CD4-positive, alpha-beta T cell treated with Interferon gamma for 1 hour (primary cell): ENCODE measurements at regions not wholly inside any gene's neighbourhood (a gene's known extent, or its start where the extent isn't known, plus 50 kb on each side); places are given as distances from the start of the nearest gene placed in this dataset.
"Not testable (repeated sequence)": the region's sequence is repeated elsewhere in the genome, so short reads cannot be mapped to it uniquely, and the experiment has no call there.

Experiments used
- DNase-seq: peaks from one replicate; pipeline ENCODE4 v3.0.0-alpha.2; 2020

GRCh38 chr13:73323615-73324014, 264.8 kb downstream of the KLF5 start:
- no peak for DNase-seq

- DNase-seq = no peak
Observed at GRCh38 chr13:73321043-73321442, 262.2 kb downstream of the KLF5 start.

DNA sequence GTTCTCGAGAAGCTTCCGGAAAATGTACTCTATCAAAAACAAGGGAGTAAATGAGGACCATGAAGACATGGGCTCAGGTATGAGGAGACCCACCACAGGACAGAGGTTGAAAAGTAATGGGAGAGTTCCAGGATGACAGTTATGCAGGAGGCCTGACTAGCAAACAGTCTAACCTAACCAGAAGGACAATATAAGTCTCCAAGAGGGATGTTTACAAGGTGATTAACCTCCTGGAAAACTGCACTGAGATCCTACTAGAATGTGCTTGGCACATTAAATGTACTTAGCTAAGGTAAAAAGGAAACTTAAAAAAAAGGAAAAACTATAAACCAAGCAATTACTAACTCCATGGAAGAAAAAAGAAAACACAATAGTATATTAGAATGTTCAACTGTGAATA, 258.3 kb downstream of the KLF5 start:
- DNase-seq = no peak

DNA sequence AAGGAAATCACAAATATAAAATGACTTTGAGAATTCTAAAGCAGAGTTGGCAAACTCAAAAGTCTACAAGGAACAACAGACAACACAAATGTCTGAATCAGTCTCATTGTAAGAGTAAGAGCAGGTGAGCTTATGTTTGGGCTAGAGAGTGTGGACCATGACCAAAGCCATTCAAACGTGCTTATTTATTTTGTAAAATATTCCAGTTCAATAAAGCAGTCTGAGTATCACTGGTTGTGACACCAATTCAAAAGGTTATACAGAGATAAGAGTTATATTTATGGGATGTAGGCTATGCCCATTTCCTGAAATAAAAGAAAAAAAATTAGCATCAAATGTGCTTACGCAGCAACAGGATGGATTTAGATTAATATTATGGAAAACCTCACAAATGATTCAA, 251.6 kb downstream of the KLF5 start:
- no peak for DNase-seq

DNA sequence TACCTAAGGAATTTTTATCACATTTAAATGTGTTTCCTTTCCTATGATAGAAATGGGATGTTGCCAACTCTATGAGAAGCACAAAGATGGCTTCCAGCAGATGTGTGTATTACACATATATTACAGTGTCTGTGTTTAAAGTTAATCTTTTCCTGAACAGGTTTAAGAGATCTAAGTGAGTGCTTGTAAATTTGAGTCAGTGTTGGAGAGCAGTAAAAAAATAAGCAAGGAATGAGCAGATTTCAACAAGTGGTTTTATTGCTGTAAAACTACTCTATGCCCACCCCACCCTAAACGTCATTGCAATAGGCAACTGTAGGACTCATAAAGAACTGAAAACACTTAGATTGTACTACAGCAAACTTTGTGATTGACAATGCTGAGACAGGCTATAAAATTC, 248.7 kb downstream of the KLF5 start:
- no peak for DNase-seq

- no peak for DNase-seq
Observed at GRCh38 chr13:73306688-73307087, 247.9 kb downstream of the KLF5 start.

DNA sequence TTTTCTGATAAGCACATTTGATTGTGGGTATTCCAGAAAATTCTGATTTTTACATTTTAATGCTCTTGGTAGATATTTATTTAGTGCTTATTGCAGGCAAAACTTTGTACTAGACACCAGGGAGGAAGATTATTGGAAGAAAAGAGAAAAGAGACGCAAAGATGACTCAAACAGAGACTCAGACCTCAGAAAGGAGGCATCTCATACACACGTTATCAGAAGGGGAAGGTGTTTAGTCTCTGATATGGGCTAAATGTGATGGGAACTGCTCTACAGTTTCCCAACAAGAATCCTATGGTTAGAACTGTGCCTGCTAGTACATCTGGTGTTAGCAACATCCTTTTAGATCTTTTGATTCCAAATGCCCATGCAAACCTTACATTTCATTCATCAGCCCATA, 245.6 kb downstream of the KLF5 start:
- no peak for DNase-seq

- no peak for DNase-seq
Observed at GRCh38 chr13:73303851-73304250, 245.0 kb downstream of the KLF5 start.

DNA sequence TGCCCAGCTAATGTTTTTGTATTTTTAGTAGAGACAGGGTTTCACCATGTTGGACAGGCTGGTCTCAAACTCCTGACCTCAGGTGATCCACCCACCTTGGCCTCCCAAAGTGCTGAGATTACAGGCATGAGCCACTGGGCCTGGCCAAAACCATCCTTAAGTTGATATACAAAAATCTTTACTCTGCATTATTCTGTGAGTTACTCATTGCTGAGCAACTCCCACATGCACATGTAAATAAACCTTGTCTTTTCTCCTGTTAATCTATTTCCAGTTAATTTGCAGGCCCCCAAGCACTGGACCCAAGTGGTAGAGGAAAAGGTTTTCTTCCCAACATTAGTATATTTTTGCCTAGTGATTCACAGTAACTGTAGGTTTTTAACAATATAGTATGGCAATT, 242.8 kb downstream of the KLF5 start:
- not testable (repeated sequence) for DNase-seq

GRCh38 chr13:73300718-73301425, 242.1 kb downstream of the KLF5 start:
- no peak for DNase-seq

- DNase-seq = no peak
Observed at GRCh38 chr13:73299787-73300186, 241.0 kb downstream of the KLF5 start.

GRCh38 chr13:73293913-73294523, 235.2 kb downstream of the KLF5 start:
- DNase-seq = no peak

- DNase-seq = no peak
Observed at GRCh38 chr13:73292127-73292526, 233.3 kb downstream of the KLF5 start.

DNA sequence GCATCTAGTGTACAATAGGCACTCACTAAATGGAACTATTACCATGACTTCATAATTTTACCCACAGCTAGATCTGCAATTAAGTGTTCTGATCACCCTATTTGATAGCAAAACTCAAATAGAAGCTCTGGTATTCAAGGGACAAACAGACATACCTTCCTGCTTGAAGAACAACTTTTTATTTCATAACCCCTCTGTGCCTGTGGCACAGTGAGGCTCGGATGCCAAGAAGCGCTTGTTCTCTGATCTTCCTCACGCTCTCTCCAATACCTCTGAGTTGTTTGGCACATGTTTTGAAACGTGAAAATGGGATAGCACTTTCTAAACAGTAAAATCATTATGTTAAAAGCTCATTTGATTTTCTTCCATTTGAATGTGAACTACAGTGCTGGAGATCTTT, 232.0 kb downstream of the KLF5 start:
- DNase-seq = no peak

GRCh38 chr13:73288596-73288995, 229.8 kb downstream of the KLF5 start:
- DNase-seq = no peak

DNA sequence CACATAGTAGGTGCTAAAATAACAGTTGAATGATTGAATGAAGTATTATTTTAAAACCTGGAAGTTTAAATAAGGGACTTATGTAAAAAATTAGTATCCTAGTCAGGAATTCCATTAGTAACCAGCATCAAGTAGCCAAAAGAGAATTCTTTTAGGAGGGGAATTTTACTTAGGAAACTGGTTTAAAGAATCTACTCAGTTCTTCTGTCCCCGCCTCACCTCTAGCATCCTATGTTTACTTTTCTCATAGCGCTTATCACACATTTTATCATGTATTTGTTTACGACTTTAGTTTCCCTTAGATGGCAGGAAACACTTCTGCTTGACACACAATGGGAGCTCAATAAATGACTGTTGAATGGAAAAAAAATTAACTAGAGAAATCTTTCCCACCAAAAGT, 229.0 kb downstream of the KLF5 start:
- no peak for DNase-seq

DNA sequence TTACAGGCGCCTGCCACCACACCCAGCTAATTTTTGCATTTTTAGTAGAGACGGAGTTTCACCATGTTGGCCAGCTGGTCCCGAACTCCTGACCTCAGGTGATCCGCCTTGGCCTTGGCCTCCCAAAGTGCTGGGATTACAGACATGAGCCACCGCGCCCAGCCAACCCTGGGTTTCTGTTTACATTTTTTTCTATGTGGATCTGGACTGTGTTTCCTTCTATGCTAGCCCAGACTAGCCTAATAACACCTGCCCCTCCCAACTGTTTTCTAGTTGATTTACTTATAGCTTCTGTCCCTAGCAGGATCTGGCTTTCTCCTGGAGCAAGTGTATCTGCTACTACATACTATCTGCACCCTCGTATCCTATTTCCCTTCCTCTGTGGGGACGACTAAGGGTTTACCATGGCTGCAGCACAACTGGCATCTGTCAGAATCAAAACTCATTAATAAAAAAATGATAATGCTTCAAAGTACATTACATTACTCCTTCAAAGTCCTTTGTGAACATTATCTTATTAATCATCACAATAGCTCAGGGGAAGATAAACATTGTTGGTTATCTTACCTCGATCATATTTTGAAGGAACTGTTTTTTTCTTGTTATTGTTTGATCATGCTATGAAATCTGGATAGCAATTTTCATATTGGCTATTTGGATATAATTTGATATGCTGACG, 228.3 kb downstream of the KLF5 start:
- DNase-seq = no peak

- DNase-seq = no peak
Observed at GRCh38 chr13:73286177-73286576, 227.4 kb downstream of the KLF5 start.

DNA sequence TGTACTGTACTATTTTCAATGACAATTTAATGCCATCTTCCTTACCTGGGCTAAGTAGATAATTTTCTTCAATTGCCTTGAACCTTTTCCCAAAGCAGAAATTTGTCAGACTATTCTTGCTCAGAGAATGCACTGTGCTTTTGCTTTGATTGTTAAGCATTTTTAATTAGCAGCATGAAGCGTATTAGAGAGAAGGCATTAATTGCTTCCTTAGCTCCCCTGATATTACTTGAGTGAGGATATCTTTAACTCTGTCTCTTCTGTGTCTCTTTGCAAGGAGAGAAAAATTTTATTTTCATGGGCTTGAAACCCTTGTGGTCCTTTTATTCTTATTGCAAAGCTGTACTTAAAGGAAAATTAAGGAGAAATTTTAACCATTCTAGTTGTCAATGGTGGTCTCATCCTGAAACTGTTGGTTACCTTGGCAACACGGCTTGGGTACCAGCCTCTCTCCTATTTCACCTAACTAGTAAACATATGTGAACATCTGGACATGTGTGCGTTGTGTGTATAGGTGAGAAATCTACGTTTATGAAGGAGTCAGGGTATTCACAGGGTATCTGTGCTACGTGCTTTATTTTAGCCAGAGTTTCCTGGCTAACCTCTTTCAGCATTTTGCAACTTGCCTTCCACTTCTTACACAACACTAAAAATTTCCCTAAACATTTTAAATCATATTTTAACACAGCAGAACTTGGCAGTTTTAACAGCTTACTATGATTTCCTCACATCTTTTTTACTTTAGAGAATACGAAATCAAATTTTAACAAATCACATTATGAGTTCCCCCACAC, 225.5 kb downstream of the KLF5 start:
- DNase-seq = no peak

GRCh38 chr13:73283636-73284035, 224.8 kb downstream of the KLF5 start:
- DNase-seq = no peak

GRCh38 chr13:73281746-73282145, 222.9 kb downstream of the KLF5 start:
- DNase-seq = no peak

DNA sequence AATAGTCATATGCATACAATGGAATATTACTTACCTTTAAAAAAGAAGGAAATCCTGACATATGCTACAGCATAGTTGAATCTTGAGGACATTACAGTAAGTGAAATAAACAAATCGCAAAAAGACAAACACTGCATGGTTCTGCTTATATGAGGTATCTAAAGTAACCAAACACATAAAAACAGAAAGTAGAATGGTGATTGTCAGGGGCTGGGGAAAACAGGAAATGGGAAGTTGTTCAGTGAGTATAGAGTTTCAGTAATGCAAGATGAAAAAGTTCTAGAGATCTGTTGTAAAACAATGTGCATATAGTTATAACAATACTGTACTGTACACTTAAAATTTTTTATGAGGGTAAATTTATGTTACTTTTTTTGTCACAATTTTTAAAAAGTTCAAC, 219.4 kb downstream of the KLF5 start:
- DNase-seq = no peak

DNA sequence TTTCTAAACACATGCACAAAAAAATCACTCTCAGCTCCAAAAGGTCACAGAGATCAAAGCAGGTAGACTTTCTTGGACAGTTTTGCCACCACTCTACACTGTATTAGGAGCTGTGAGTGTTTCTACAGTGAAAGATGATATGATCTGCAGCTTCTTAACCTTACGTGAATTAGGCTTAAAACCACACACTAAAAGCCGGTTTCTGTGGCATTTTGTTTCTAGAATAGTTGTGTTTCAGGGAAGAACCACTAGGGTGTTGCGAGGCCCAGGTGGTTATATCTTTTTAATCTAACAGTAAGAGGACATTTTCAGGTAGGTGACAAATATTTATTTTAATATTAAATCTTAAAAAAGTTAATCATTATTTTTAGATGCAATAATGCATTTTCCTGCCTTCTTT, 216.4 kb downstream of the KLF5 start:
- no peak for DNase-seq

- DNase-seq = no peak
Observed at GRCh38 chr13:73274147-73274546, 215.3 kb downstream of the KLF5 start.
